ENCODE measurements at regions not wholly inside any gene's neighbourhood (a gene's known extent, or its start where the extent isn't known, plus 50 kb on each side); places are given as distances from the start of the nearest gene placed in this dataset.

DNA sequence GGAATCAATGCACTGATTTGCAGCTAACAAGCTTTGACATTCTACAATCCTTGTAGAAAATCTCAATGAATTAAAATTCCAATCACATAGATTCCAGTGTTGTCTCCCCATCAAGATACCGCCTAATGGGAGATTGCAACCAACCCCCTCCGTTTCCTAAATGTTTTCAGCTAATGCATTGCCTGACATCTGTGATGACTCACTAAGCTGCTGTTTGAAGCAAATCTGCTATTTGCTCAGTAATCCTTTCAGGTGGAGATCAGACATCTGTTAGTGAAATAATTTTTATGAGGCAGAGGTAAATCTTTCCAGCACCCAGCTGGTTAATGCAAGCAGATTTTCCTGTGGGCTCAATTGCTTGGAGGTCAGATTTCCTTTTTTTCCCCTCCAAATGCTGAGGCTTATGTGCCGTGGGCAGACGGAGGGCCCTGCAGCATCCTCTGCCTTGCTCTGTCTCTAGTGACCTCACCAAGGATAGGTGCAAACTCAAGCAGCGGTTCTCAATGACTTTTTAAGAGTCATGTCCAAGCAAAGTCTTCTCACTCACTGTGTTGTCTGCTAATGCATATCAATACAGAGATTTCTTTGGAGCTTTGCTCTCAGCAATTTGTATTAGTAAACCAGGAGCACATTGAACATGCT, 91.1 kb upstream of the RAB3GAP2 start:
- TF ChIP-seq EZH2 (IDR thresholded peaks at IDR 0.05; ENCODE audit: insufficient read depth, poor library complexity, severe bottlenecking) (no peak), EZH2phosphoT487 (IDR thresholded peaks at IDR 0.05; ENCODE audit: insufficient read depth, low read depth) (no peak)
